HG03565 (cell line): ENCODE measurements at regions not wholly inside any gene's neighbourhood (a gene's known extent, or its start where the extent isn't known, plus 50 kb on each side); places are given as distances from the start of the nearest gene placed in this dataset.

Experiments used
- ATAC-seq: cut with Tn5 transposase; IDR thresholded peaks from one replicate; pipeline ENCODE4 v1.9.1; 2021; ENCODE audit warnings: mild to moderate bottlenecking, moderate library complexity; ENCODE audit not compliant: unreplicated experiment

DNA sequence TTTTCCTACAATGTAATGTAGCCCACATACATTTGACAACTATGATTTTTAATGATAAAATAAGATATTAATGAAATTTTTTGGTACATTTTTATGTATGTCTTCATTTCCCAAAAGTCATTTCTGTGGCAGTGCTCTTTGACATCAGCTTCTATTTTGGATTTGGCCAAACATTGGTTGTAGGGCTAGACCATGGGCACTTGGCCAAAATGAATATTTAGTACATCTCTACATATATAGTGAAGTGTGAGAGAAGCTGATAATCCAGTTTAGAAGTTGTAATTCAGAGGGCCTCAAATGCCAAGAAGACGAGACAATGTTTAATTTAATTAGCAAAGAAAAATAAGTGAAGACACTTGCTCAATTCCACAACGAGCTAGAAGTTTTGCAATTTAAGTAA lies 724.9 kb upstream of the SOX9 start:
- no peak for ATAC-seq

DNA sequence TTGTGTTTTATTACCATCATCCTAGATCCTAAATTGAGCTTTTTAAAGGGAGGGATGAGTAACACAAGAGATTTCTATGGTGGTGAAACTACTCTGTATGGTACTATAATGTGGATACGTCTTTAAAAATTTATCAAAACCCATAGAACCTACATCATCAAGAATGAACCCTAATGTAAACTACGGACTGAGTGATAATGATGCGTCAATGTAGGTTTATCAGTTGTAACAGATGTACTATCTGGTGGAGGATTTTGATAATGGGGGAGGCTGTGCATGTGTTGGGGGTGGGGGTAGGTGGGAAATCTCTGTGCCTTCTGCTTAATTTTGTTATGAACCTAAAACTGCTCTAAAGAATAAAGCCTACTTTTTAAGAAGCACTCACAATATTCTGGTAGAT lies 724.1 kb upstream of the SOX9 start:
- ATAC-seq = no peak

DNA sequence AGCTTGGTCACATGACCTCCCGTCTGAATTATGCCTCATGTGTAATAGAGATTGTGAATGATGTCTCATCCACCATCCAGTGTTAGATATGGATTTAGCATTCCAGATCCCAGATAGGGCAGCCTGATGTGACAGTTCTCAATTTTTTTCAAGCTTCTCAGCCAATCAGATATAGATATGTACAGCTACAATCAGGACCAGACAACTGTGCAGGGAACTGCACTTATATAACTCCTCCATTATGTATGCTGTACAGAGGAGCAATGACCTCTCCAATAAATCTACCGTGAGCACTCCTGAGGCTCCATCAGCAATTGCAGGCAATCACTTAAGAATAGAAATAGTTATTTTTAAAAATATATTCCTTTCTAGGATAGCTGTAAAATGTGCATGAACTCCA lies 722.8 kb upstream of the SOX9 start:
- ATAC-seq = no peak

DNA sequence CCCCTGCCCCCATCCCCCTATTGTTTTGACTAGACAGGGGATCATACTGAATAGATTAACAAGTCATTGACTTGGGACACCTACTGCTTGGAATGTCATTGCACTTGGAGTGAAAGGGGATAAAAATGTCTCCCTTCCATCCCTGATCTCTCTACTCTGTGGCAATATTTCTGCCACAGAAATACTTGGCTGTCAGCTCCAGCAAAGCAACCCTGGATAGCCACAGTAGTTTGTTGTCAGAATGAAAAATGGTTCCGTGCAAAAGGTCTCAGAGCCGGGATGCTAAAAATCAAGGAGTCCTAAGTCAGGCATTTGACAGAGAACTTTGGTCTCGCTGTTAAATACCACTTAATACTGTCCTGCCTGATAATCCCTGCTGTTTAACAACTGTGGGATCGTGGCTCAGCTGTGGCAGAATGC lies 722.0 kb upstream of the SOX9 start:
- no peak for ATAC-seq

DNA sequence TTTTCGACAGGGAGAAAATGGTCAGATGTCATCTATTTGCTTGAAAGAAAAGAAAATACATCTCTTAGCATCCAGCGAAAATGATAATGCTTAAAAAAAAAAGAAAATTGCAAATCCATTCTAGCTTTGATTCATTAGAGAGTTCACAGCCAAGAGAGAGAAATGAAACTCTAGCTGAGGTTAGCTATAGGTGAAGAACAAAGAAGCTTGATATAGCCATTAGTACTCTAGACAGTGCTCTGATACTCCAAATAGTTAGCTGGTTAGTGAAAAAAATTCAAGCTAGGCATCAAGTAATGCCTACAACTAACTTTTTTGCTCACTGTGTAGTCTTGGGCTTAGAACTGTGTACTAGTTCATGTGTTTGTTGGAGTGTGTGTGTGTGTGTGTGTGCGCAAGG lies 721.6 kb upstream of the SOX9 start:
- no peak for ATAC-seq

DNA sequence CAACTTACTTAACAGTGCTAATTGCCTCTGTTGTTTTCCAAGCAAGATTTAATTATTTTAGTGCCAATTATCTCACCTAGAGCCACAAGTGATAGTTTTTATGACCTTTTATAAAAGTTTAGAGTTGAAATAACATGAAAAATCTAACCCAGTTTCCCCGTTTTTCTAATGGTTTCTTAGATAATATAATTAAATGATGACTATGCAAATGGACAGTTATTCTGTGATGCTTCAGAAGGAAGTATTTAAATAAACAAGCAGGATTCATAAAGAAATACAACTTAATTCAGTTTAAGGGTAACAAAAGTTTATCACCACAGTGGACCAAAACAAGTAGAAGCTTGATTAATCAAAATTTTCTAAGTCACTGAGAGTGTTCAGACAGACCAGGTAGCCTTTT lies 721.2 kb upstream of the SOX9 start:
- no peak for ATAC-seq

DNA sequence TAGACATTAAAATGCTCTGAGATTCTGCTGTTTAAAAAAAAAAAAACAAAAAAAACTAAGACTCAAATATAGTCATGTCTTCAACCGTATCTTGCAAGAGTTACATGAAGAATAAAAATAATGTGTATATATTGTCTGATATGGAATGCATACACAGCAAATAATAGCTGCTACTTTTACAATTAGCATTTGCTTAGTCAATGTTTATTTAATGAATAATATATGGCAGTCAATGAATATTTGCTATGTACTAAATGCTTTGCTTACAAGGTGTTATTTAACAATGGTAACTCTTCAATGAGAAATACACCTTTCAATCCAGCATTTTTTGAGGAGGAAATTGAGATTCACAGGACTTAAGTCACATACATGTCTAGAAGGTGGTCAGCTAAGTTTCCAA lies 718.8 kb upstream of the SOX9 start:
- no peak for ATAC-seq

DNA sequence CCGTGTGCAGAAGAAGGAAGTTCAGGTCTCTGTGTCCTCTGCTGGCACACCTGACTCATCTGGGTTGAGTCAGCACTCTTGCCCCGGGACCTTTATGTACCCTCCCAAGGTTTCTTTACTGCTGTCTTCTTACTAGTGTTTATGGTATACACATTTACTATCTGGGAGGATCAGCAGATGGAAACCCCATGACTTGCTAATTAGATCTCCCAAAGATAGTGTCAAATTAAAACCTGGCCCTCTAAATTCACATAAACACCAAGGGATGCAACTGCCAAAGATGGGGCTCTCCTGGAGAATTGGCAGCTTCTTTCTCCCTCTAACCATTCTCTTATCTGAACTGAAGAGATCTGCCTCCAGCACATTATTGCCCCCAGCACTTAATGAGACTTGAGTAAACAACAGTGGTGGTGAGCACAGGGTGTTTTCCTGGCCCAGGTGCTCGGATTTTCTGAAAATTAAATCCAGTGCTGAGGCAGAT lies 718.1 kb upstream of the SOX9 start:
- no peak for ATAC-seq

DNA sequence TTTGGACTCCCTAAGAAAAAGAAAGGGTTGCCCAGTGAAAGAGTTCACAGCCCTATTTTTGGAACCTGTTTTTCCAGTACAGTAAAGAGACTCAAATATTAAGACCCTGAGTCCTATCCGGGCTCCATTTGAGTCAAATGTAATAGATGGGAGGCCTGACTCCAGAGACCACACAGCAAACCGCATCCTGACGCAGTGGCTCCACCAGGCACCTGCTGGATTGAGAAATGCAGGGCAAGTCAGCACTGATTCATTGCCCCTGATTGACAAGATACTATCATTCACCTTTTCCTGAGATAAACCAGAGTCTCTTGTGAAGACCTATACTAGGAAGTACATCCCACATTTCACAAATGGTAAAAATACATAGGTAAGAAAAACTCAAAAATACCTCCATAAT lies 715.7 kb upstream of the SOX9 start:
- ATAC-seq = no peak

DNA sequence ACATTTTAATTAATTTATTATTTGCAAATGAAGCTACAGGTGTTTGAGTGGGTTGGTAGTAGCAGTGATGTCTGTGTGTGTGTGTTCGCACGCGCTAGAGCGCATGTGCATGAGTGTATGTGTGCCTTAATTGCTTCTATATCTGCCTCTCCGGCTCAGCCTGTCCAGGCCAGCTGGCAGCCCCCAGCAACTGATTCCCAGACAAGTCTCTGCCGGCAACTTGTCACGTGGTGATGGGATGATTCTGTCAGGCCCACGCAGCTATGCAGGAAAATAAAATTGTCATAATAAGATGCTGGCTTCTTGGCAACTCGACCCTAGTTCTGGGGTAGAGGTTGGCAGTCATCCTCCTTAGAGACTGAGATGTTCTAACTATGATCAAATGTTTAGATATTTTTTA lies 712.8 kb upstream of the SOX9 start:
- no peak for ATAC-seq

DNA sequence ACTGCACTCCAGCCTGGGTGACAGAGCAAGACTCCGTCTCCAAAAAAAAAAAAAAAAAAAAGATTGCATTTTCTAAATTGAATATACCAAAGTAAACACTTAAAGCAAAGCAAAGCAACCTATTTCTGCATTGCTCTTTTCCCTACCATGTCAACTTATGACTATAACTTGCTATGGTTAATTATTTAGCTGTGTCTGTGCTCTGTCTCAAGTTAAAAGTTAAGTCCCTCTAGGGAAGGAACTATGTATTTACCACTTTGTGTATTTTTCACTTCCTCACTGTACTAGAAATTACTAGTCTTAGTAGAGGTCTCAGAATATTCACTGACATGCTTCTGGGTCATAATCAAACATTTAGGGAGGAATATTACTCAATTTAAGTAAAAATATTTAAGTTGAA lies 711.7 kb upstream of the SOX9 start:
- no peak for ATAC-seq

DNA sequence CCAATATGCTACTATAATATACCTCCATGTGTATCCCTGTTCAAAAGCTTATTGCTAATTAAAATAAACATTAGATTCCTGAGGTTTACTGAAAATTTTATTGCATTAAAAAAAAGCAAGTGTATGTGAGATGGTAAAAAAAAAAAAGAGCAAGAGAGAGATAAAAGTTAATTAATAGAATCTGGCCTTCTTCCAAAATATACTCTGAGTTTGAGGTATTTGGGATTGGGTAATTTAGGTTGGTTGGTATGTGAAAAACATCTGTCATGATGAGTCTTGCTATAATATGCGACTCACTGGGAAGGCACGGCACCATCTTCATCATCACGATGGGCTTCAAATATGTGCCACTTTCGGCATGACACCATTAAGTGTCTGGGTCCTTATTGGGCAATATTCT lies 711.1 kb upstream of the SOX9 start:
- no peak for ATAC-seq

DNA sequence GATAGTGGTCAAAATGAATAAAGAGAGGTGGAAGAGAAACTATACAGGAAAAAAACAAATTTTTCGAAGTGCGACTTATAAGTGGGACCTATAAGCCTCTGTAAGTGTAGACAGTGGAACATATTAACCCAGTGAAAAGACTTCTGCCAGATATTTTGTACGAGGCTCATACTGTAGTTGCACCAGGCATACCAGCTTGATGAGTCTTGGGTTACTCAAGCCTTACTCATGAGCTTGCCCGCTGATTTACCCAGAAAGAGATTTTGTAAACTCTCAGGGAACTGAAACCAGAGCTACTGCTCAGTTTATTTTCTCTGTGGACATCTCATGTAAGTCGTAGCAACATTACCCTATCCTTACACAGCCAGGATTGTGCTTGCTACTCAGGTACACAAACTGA lies 708.0 kb upstream of the SOX9 start:
- ATAC-seq = no peak

DNA sequence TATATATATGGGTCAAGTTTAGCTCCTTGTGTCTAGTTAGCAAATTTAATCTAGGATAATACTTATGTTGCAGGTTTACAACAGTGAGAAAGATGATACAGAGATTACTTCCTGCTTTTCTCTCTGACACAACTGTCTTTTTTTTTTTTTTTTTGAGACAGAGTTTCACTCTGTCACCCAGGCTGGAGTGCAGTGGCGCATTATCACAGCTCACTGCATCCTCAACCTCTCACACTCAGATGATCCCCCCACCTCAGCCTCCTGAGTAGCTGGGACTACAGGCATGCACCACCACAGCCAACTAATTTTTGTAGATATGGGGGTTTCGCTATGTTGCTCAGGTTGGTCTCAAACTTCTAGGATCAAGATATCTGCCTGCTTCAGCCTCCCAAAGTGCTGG lies 706.9 kb upstream of the SOX9 start:
- ATAC-seq = no peak

DNA sequence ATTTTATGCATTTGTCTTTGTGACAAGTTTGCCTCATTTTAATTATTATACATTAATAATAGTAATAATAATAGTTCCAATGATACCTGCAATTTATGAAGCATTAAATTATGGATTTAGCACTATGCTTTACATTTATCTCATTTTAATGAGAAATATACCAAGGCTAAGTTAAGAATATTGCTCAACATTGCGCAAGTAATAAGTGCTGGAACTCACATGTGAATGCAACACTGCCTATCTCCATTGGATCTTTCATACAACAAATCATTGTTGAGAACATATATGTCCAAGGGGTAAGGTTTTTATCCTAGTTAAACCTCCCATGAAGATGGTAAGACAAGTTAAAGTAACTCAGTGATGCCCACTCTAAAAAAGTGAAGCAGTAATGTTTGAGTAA lies 703.7 kb upstream of the SOX9 start:
- ATAC-seq = no peak

DNA sequence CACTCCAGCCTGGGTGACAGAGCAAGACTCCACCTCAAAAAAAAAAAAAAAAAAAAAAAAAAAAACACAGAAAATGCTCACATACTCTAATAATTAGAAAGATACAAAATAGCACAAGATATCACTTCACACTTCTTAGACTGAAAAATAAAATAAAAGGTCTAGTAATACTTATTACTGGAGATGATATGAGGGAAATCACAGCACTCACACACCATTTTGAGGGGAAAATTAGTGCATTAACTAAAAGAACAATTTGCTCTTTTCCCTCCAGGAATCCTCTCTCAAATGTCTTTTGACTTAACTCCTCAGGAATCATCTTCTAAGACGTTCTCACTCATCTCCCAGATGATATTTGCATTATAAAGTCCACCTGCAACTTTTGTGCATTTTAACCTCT lies 697.9 kb upstream of the SOX9 start:
- no peak for ATAC-seq

DNA sequence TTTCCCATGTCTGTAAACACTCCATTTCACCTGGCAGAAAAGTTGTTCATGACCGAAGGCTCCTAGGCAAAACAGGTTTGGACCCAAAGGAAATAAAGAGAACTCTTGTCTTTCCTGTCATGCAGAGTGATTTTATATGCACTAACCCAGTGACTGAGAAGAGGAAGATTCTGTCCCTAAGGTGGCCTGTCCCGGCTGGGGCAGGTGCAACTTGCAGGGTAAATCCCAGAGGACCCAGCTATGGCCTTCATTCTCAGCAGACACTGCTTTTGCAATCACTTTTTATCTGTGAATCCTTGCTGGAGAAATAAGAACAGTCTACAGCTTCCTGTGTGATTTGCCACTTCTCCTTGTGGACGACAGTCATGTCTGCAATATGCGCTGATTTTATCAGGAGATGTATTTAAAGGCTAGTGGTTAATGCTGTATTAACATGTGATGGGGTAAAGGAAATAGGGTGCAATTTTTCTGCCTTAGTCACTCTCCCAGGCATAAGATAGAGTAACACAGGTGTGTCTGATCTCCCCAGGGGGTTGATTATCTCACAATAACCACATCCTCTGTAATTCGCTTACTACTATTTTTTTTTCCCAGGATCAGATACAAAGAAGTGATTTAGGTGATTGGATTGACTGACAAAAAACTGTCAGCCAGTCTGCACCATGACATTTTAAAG lies 696.8 kb upstream of the SOX9 start:
- ATAC-seq = no peak

DNA sequence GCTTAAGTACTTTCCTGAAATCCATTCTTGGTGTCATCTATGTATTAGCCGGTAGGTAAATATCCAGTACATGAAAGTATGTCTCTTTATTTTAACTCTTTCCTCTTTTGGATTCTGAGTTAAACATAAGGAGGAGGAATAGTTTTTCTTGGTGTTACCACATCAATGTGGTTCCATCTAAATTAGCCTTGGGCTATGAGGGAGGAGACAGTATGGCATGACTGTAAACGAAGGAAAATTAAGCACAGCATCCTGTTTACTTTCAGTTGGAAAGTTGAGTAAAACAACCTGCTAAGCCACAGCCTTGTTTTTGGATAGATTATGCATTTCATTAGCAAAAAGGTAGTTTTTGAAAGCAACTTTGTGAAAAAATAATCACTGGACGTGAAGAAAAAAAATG lies 693.0 kb upstream of the SOX9 start:
- ATAC-seq = no peak

DNA sequence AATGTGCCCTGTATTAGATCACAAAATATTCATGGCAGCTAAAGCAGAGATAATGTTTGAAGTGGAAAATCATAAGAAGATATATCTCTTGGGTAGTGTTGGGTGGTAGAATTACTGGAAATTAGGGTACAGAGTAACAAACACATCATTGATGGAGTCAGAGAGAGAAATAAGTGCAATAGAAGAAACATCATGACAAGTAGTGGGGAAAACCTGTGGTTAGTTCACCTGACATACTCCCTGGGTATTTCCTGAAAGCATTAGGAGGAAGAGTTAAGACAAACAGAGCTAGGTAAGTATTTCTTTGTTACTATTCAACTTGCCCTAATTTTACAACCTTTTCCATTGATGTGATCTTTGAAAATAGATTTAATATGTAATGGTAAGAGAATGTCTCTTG lies 691.9 kb upstream of the SOX9 start:
- no peak for ATAC-seq

DNA sequence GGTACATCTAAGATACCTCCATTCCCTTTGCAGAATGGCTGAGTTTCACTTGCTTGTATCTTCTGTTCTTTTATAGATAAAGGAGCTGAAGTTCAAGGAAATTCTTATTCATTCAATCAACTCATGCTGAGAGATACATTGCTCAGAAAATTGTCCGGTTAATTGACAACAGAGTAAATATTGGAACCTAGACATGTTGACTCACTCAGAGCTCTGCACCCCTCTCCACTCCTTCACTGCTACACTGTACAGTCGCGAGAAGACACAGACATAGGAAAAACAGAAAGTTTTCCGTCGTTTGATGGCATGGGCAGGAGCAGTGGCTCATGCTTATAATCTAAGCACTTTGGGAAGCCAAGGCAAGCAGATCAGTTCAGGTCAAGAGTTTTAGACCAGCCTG lies 690.5 kb upstream of the SOX9 start:
- ATAC-seq = no peak

DNA sequence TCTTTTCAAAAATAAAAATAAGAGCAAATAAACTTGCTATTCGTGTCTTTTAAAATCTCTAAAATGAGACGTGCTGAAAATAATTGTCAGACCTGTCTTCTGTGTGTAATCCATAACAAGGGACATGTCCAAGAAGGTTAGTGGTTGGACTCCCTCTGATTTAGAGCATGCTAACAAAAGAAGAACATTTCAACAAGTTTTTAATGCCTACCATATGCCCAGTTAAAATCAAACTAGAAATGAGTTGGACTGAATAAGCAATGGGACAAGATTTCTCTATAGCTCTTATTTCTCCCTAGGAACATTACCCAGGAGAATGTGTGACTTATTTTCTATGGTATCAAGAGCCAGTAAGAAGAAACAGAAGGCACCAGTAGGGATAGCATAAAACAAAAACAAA lies 689.7 kb upstream of the SOX9 start:
- ATAC-seq = no peak

DNA sequence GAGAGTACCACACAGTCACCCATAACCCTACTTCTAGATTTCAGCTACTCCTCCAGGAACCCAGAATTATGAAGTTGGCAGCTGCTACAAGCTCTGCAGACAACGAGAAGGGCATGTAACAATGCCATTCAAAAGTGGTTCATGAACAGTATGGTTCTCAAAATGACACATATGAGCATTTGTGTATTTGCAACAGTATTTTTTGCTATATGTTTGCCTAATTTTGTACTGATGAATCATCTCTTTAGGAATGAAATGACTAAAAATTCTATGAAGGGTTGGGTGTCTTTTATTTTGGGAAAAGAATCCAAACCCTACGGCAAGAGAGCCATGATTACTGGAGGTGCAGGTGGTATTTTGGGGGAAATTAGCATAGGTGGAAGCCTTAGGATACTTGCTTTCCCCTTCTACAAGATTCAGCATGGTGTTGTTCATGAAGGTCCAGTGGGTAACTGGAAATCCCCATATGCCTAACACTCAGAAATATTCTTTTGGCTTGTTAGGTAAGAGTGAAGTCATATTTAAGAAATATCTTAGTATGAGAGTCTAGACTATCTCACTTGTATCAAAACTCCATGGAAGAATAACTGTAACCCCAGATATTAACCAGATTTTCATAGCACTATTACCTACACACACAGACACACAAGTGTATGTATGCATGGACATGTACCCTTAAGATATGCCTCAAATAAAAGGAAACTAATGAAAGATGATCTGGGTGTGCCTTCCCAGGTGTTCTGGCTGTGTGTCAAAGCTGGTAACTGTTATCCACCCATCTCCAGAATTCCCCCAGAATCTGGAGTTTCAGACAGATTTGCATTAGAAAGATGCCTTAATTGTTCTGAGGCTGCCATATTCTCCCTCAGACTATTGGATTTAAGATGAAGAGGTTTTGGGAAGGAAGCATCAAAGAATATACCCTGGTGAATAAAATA lies 688.2 kb upstream of the SOX9 start:
- ATAC-seq = no peak
